SK-N-SH (cell line): ENCODE measurements at regions not wholly inside any gene's neighbourhood (a gene's known extent, or its start where the extent isn't known, plus 50 kb on each side); places are given as distances from the start of the nearest gene placed in this dataset.

Experiments
- CTCF ChIA-PET: fragments of 300-600, 350-600 bp; formaldehyde crosslinking; extraction: SDS; loops from one replicate; lab custom pipeline; 2021; lab: Yijun Ruan, JAX
- POLR2A ChIA-PET: fragments of 350-600 bp; sonication (Branson Sonifier 250); formaldehyde crosslinking; extraction: SDS; loops from one replicate; lab custom pipeline; 2020; ENCODE audit warnings: antibody characterized with exemption, inconsistent platforms; lab: Yijun Ruan, JAX
- DNase-seq: peaks from one replicate; pipeline ENCODE4 v3.0.0; 2012
- H2AFZ ChIP-seq: fragments of 200-600 bp; sonication (generic); 2 replicates; pipeline ENCODE4 v1.8.1; 2016; ENCODE audit warnings: antibody characterized with exemption, mild to moderate bottlenecking, low read depth
- H3F3A ChIP-seq: fragments of 200-600 bp; sonication (generic); replicated peaks from 2 replicates; pipeline ENCODE3; 2016; ENCODE audit warnings: antibody characterized with exemption, mild to moderate bottlenecking; ENCODE audit not compliant: insufficient read depth
- H3K27ac ChIP-seq, 2 experiments: fragments of 200-500 bp in 1 of 2; fragments of 200-600 bp in 1 of 2; sonication (Bioruptor generic) in 1 of 2; sonication (generic), shearing (Covaris generic) in 1 of 2; 2 replicates each; pipeline versions ENCODE4 v1.5.1 to v1.6.1; 2014 to 2016; ENCODE audit warnings: low read depth in 2 of 2, inconsistent platforms in 1 of 2, low read length in 1 of 2, mild to moderate bottlenecking in 1 of 2, mixed read lengths in 1 of 2
- H3K27me3 ChIP-seq: fragments of 200-600 bp; sonication (generic), shearing (Covaris generic); 2 replicates; pipeline ENCODE4 v1.6.1; 2016; ENCODE audit warnings: mixed run types; ENCODE audit not compliant: insufficient read depth
- H3K36me3 ChIP-seq, 2 experiments: fragments of 200-500 bp in 1 of 2; fragments of 200-600 bp in 1 of 2; sonication (Bioruptor generic) in 1 of 2; sonication (generic) in 1 of 2; replicated peaks in 1 of 2; 2 replicates each; pipeline versions ENCODE3 to v1.5.1; 2014 to 2016; ENCODE audit warnings: low read length in 1 of 2, mild to moderate bottlenecking in 1 of 2; ENCODE audit not compliant: insufficient read depth in 2 of 2, control insufficient read depth in 1 of 2
- H3K4me1 ChIP-seq, 2 experiments: fragments of 200-500 bp in 1 of 2; fragments of 200-600 bp in 1 of 2; sonication (Bioruptor generic) in 1 of 2; sonication (generic), shearing (Covaris generic) in 1 of 2; 2 replicates each; pipeline versions ENCODE4 v1.5.1 to v1.6.1; 2014 to 2016; ENCODE audit warnings: low read depth in 1 of 2, low read length in 1 of 2, mixed run types in 1 of 2; ENCODE audit not compliant: insufficient read depth in 2 of 2, control insufficient read depth in 1 of 2
- H3K4me2 ChIP-seq: fragments of 200-600 bp; sonication (generic), shearing (Covaris generic); 2 replicates; pipeline ENCODE4 v1.6.1; 2017; ENCODE audit warnings: mixed run types
- H3K4me3 ChIP-seq, 2 experiments: fragments of 200-500 bp in 1 of 2; fragments of 200-600 bp in 1 of 2; sonication (Bioruptor generic) in 1 of 2; sonication (generic), shearing (Covaris generic) in 1 of 2; 2 replicates each; pipeline versions ENCODE4 v1.5.1 to v1.8.1; 2014 to 2016; ENCODE audit warnings: low read depth in 2 of 2, inconsistent platforms in 1 of 2, low read length in 1 of 2, mild to moderate bottlenecking in 1 of 2, mixed read lengths in 1 of 2, moderate library complexity in 1 of 2
- H3K79me2 ChIP-seq: fragments of 200-600 bp; sonication (generic); 2 replicates; pipeline ENCODE4 v1.8.1; 2017; ENCODE audit warnings: mild to moderate bottlenecking; ENCODE audit not compliant: insufficient read depth
- H3K9ac ChIP-seq: fragments of 200-600 bp; sonication (generic); 2 replicates; pipeline ENCODE4 v1.6.1; 2017; ENCODE audit warnings: mixed run types
- H3K9me2 ChIP-seq: fragments of 200-600 bp; sonication (generic); 2 replicates; pipeline ENCODE4 v1.6.1; 2017; ENCODE audit warnings: mixed run types
- H3K9me3 ChIP-seq: fragments of 200-600 bp; sonication (generic); 2 replicates; pipeline ENCODE4 v1.6.1; 2017; ENCODE audit warnings: mixed run types, mild to moderate bottlenecking, moderate library complexity
- H4K20me1 ChIP-seq: fragments of 200-600 bp; sonication (generic); 2 replicates; pipeline ENCODE4 v1.6.1; 2017; ENCODE audit warnings: mild to moderate bottlenecking, mixed run types; ENCODE audit not compliant: insufficient read depth
- CTCF ChIP-seq: fragments of 200-600 bp; sonication (generic); IDR thresholded peaks from 2 replicates; pipeline ENCODE4 v1.6.1; 2017; ENCODE audit warnings: antibody characterized with exemption, mild to moderate bottlenecking, moderate library complexity
- EP300 ChIP-seq, 2 experiments: IDR thresholded peaks; 2 replicates each; pipeline versions ENCODE4 v1.4.0 to v1.6.1; 2012; ENCODE audit warnings: borderline replicate concordance in 1 of 2, low read depth in 1 of 2, low read length in 1 of 2
- EZH2phosphoT487 ChIP-seq: fragments of 200-600 bp; sonication (generic); IDR thresholded peaks from 2 replicates; pipeline ENCODE4 v1.6.1; 2017; ENCODE audit warnings: low read depth, mixed run types, mild to moderate bottlenecking, antibody characterized with exemption, moderate library complexity, borderline replicate concordance
- FOXJ3 ChIP-seq: sonication (generic); formaldehyde crosslinking; IDR thresholded peaks from 2 replicates; pipeline ENCODE4 v1.5.1; 2020; ENCODE audit warnings: mild to moderate bottlenecking, missing genetic modification reagents
- GATA2 ChIP-seq: sonication (generic); formaldehyde crosslinking; IDR thresholded peaks from 2 replicates; pipeline ENCODE4 v1.5.0; 2020; ENCODE audit warnings: mild to moderate bottlenecking, missing genetic modification reagents
- MAX ChIP-seq: IDR thresholded peaks from 2 replicates; pipeline ENCODE4 v1.4.0; 2012; ENCODE audit warnings: low read depth
- MXI1 ChIP-seq: IDR thresholded peaks from 2 replicates; pipeline ENCODE4 v1.6.1; 2012; ENCODE audit warnings: mild to moderate bottlenecking, low read depth, low read length, improper control_type of control experiment
- NRF1 ChIP-seq: IDR thresholded peaks from 2 replicates; pipeline ENCODE4 v1.6.1; 2012; ENCODE audit warnings: low read depth, mild to moderate bottlenecking, low read length
- PBX3 ChIP-seq: IDR thresholded peaks from 2 replicates; pipeline ENCODE4; 2012
- RFX5 ChIP-seq: IDR thresholded peaks from 2 replicates; pipeline ENCODE4 v1.6.1; 2012; ENCODE audit warnings: mild to moderate bottlenecking, improper control_type of control experiment, low read length
- SIN3A ChIP-seq: IDR thresholded peaks from 2 replicates; pipeline ENCODE4 v1.6.1; 2012; ENCODE audit warnings: low read depth, mild to moderate bottlenecking, low read length, moderate library complexity, borderline replicate concordance
- TCF12 ChIP-seq: IDR thresholded peaks from 2 replicates; pipeline ENCODE4 v1.4.0; 2012
- USF2 ChIP-seq: fragments of 150-350 bp; IDR thresholded peaks from 2 replicates; pipeline ENCODE4 v1.6.1; 2017; ENCODE audit warnings: antibody characterized with exemption, low read length, low read depth, borderline replicate concordance
- YY1 ChIP-seq: IDR thresholded peaks from 2 replicates; pipeline ENCODE4 v1.4.0; 2012; ENCODE audit warnings: low read depth, mild to moderate bottlenecking
- ZBTB33 ChIP-seq: IDR thresholded peaks from 2 replicates; pipeline ENCODE4 v1.4.0; 2012; ENCODE audit warnings: low read depth, borderline replicate concordance
- WGBS: methylation state at CpG from one replicate; pipeline ENCODE4 v1.1.6; 2017; ENCODE audit warnings: low lambda C conversion rate; 5-methylcytosine and 5-hydroxymethylcytosine counted together

- H3K4me1 ChIP-seq, result no peaks in the 10 kb centered on the region; a peak in 1 of 4 replicates
- TF ChIP-seq SIN3A (no peak), CTCF (peak; percentile 19; the same call in 1 of the 2 replicates)
- TF ChIP-seq, all 33 proteins: peak for 1
- DNase-seq, result no peak
- Histone ChIP-seq H3K27ac (no peak overlapping the region), H3K9me3 (no peaks in the 10 kb centered on the region), H2AFZ (no peak overlapping the region), H3K27me3 (no peaks in the 10 kb centered on the region), H3K9ac (no peak overlapping the region), H3K9me2 (no peaks in the 10 kb centered on the region), H3K79me2 (no peaks in the 10 kb centered on the region), H3K4me3 (no peak overlapping the region), H3K36me3 (no peaks in the 10 kb centered on the region), H3K4me2 (no peak overlapping the region), H4K20me1 (no peaks in the 10 kb centered on the region), H3F3A (no peaks in the 10 kb centered on the region)
- ChIA-PET CTCF (no interaction called here), POLR2A (no interaction called here)
- WGBS, result 0% methylated on average over 2 of the region's 2 CpGs
These were observed 1813.1 kb upstream of the RAG2 start for GRCh38 chr11:38411149-38411548.

GRCh38 chr11:38402063-38402462 is 1804.0 kb upstream of the RAG2 start:
- no peak overlapping the region for H3K4me2 ChIP-seq
- no peak overlapping the region for H3K9ac ChIP-seq
- H3K79me2 ChIP-seq, result no peaks in the 10 kb centered on the region
- H4K20me1 ChIP-seq, result no peaks in the 10 kb centered on the region
- no peak overlapping the region for H3K27ac ChIP-seq
- no peaks in the 10 kb centered on the region for H3K9me3 ChIP-seq
- no peak overlapping the region for H2AFZ ChIP-seq
- H3F3A ChIP-seq, result no peaks in the 10 kb centered on the region
- no peaks in the 10 kb centered on the region; a peak in 1 of 4 replicates for H3K4me1 ChIP-seq
- POLR2A ChIA-PET, result no interaction called here
- H3K9me2 ChIP-seq, result no peaks in the 10 kb centered on the region
- no peak overlapping the region for H3K4me3 ChIP-seq
- CTCF ChIA-PET, result interaction anchor here (0.6 kb wide), 1 partner anchor 584 kb away, joined by 3 read pairs; no protein-coding TSS in a partner anchor
- WGBS, result 15% methylated on average over 4 of the region's 4 CpGs
- no peak for DNase-seq
- no peaks in the 10 kb centered on the region for H3K27me3 ChIP-seq
- TF ChIP-seq RFX5, result no peak
- no peak for TF ChIP-seq EZH2phosphoT487
- no peak for TF ChIP-seq GATA2 (CRISPR knock-in tag)
- TF ChIP-seq FOXJ3 (CRISPR knock-in tag), result no peak
- no peak for TF ChIP-seq YY1
- TF ChIP-seq MXI1, result no peak
- TF ChIP-seq SIN3A, result no peak
- no peak for TF ChIP-seq MAX
- no peak for TF ChIP-seq USF2
- no peak for TF ChIP-seq ZBTB33
- no peak for TF ChIP-seq TCF12
- no peak for TF ChIP-seq PBX3
- no peak for TF ChIP-seq NRF1
- TF ChIP-seq EP300 (IDR thresholded peaks at IDR 0.05; ENCODE audit: borderline replicate concordance in 1 of 2, low read depth in 1 of 2, low read length in 1 of 2), result no peak
- TF ChIP-seq, all 33 proteins: peak for 0
- H3K36me3 ChIP-seq, result no peaks in the 10 kb centered on the region
